Activated naive CD8-positive, alpha-beta T cell treated with anti-CD3 and anti-CD28 coated beads for 36 hours (primary cell): ENCODE measurements at regions not wholly inside any gene's neighbourhood (a gene's known extent, or its start where the extent isn't known, plus 50 kb on each side); places are given as distances from the start of the nearest gene placed in this dataset.

Experiments used
- DNase-seq: peaks from one replicate; pipeline ENCODE4 v3.0.0; 2021
- H3K27ac Mint-ChIP-seq: one replicate; pipeline ENCODE4 v1.8.0; 2022; ENCODE audit warnings: mild to moderate bottlenecking, moderate library complexity, mixed read lengths
- H3K27me3 Mint-ChIP-seq: one replicate; pipeline ENCODE4 v1.8.0; 2022; ENCODE audit warnings: mild to moderate bottlenecking, mixed read lengths
- H3K36me3 Mint-ChIP-seq: one replicate; pipeline ENCODE4 v1.8.0; 2021; ENCODE audit warnings: mild to moderate bottlenecking, mixed read lengths
- H3K4me1 Mint-ChIP-seq: one replicate; pipeline ENCODE4 v1.8.0; 2021; ENCODE audit warnings: mixed read lengths
- H3K4me3 Mint-ChIP-seq: one replicate; pipeline ENCODE4 v1.8.0; 2022; ENCODE audit warnings: mild to moderate bottlenecking, moderate library complexity, mixed read lengths
- H3K9me3 Mint-ChIP-seq: one replicate; pipeline ENCODE4 v1.8.0; 2022; ENCODE audit warnings: mixed read lengths

- no peaks in the 10 kb centered on the region for H3K9me3 Mint-ChIP-seq
- no peak overlapping the region for H3K27ac Mint-ChIP-seq
- no peaks in the 10 kb centered on the region for H3K36me3 Mint-ChIP-seq
- no peak for DNase-seq
- H3K27me3 Mint-ChIP-seq: peaks cover 7% of the 10 kb centered on the region
- H3K4me3 Mint-ChIP-seq: no peak overlapping the region
- H3K4me1 Mint-ChIP-seq: peaks cover 2% of the 10 kb centered on the region
Observed at GRCh38 chr22:19626666-19627065, 87.6 kb upstream of the SEPTIN5 start.

- peaks cover 2% of the 10 kb centered on the region for H3K4me1 Mint-ChIP-seq
- H3K36me3 Mint-ChIP-seq: no peaks in the 10 kb centered on the region
- H3K9me3 Mint-ChIP-seq: no peaks in the 10 kb centered on the region
- H3K4me3 Mint-ChIP-seq: no peak overlapping the region
- H3K27me3 Mint-ChIP-seq: peaks cover 7% of the 10 kb centered on the region
- H3K27ac Mint-ChIP-seq: no peak overlapping the region
- DNase-seq: no peak
Observed at GRCh38 chr22:19628038-19628776, 86.1 kb upstream of the SEPTIN5 start.

- Mint-ChIP-seq H3K4me3 (no peak overlapping the region), H3K9me3 (no peaks in the 10 kb centered on the region), H3K36me3 (no peaks in the 10 kb centered on the region), H3K27me3 (peaks cover 7% of the 10 kb centered on the region), H3K4me1 (peaks cover 2% of the 10 kb centered on the region), H3K27ac (no peak overlapping the region)
- DNase-seq: no peak
Observed at GRCh38 chr22:19629331-19629719, 85.0 kb upstream of the SEPTIN5 start.

- no peak overlapping the region for H3K4me3 Mint-ChIP-seq
- no peak overlapping the region for H3K27ac Mint-ChIP-seq
- no peaks in the 10 kb centered on the region for H3K9me3 Mint-ChIP-seq
Observed at GRCh38 chr22:19629720-19630419, 84.4 kb upstream of the SEPTIN5 start.

GRCh38 chr22:19630614-19631013 is 83.7 kb upstream of the SEPTIN5 start:
- no peaks in the 10 kb centered on the region for H3K9me3 Mint-ChIP-seq
- no peak overlapping the region for H3K4me3 Mint-ChIP-seq
- peaks cover 2% of the 10 kb centered on the region for H3K4me1 Mint-ChIP-seq
- H3K27ac Mint-ChIP-seq: no peak overlapping the region
- no peaks in the 10 kb centered on the region for H3K36me3 Mint-ChIP-seq
- H3K27me3 Mint-ChIP-seq: peaks cover 7% of the 10 kb centered on the region
- DNase-seq: no peak

More at GRCh38 chr22:19629720-19630419, 84.4 kb upstream of the SEPTIN5 start:
- Mint-ChIP-seq H3K36me3 (no peaks in the 10 kb centered on the region), H3K4me1 (peaks cover 2% of the 10 kb centered on the region), H3K27me3 (peaks cover 7% of the 10 kb centered on the region)
- DNase-seq: peak; percentile 78

- H3K4me1 Mint-ChIP-seq: peaks cover 2% of the 10 kb centered on the region
- H3K27me3 Mint-ChIP-seq: peaks cover 7% of the 10 kb centered on the region
- H3K9me3 Mint-ChIP-seq: no peaks in the 10 kb centered on the region
Observed at GRCh38 chr22:19631899-19632667, 82.2 kb upstream of the SEPTIN5 start.

GRCh38 chr22:19632668-19633148 is 81.6 kb upstream of the SEPTIN5 start:
- DNase-seq: no peak
- Mint-ChIP-seq H3K27ac (no peak overlapping the region), H3K36me3 (no peaks in the 10 kb centered on the region), H3K9me3 (no peaks in the 10 kb centered on the region), H3K4me1 (peaks cover 2% of the 10 kb centered on the region), H3K27me3 (peaks cover 7% of the 10 kb centered on the region), H3K4me3 (no peak overlapping the region)

More at GRCh38 chr22:19631899-19632667, 82.2 kb upstream of the SEPTIN5 start:
- DNase-seq: peak; percentile 14
- no peaks in the 10 kb centered on the region for H3K36me3 Mint-ChIP-seq
- H3K27ac Mint-ChIP-seq: no peak overlapping the region
- H3K4me3 Mint-ChIP-seq: no peak overlapping the region

- Mint-ChIP-seq H3K27me3 (peaks cover 7% of the 10 kb centered on the region), H3K27ac (no peak overlapping the region), H3K9me3 (no peaks in the 10 kb centered on the region), H3K4me1 (peaks cover 2% of the 10 kb centered on the region), H3K4me3 (no peak overlapping the region), H3K36me3 (no peaks in the 10 kb centered on the region)
- no peak for DNase-seq
Observed at GRCh38 chr22:19634226-19634975, 79.9 kb upstream of the SEPTIN5 start.

- Mint-ChIP-seq H3K4me1 (no peaks in the 10 kb centered on the region), H3K9me3 (no peaks in the 10 kb centered on the region), H3K4me3 (no peak overlapping the region), H3K27me3 (peaks cover 4% of the 10 kb centered on the region), H3K36me3 (no peaks in the 10 kb centered on the region), H3K27ac (no peak overlapping the region)
- DNase-seq: no peak
Observed at GRCh38 chr22:19635644-19636043, 78.7 kb upstream of the SEPTIN5 start.

- Mint-ChIP-seq H3K9me3 (no peaks in the 10 kb centered on the region), H3K27me3 (no peaks in the 10 kb centered on the region), H3K36me3 (no peaks in the 10 kb centered on the region), H3K4me3 (no peak overlapping the region), H3K27ac (no peak overlapping the region), H3K4me1 (no peaks in the 10 kb centered on the region)
- DNase-seq: no peak
Observed at GRCh38 chr22:19636696-19637407, 77.5 kb upstream of the SEPTIN5 start.

- no peaks in the 10 kb centered on the region for H3K9me3 Mint-ChIP-seq
- no peak overlapping the region for H3K4me3 Mint-ChIP-seq
- no peak for DNase-seq
- no peaks in the 10 kb centered on the region for H3K4me1 Mint-ChIP-seq
- no peaks in the 10 kb centered on the region for H3K36me3 Mint-ChIP-seq
- no peak overlapping the region for H3K27ac Mint-ChIP-seq
- H3K27me3 Mint-ChIP-seq: no peaks in the 10 kb centered on the region
Observed at GRCh38 chr22:19637408-19638281, 76.7 kb upstream of the SEPTIN5 start.

- DNase-seq: no peak
- no peak overlapping the region for H3K27ac Mint-ChIP-seq
- H3K36me3 Mint-ChIP-seq: no peaks in the 10 kb centered on the region
- no peak overlapping the region for H3K4me3 Mint-ChIP-seq
- no peaks in the 10 kb centered on the region for H3K9me3 Mint-ChIP-seq
- H3K27me3 Mint-ChIP-seq: peaks cover under 1% of the 10 kb centered on the region
- H3K4me1 Mint-ChIP-seq: no peaks in the 10 kb centered on the region
Observed at GRCh38 chr22:19638282-19639015, 75.9 kb upstream of the SEPTIN5 start.

GRCh38 chr22:19639610-19640135 is 74.6 kb upstream of the SEPTIN5 start:
- no peak for DNase-seq
- Mint-ChIP-seq H3K4me1 (no peaks in the 10 kb centered on the region), H3K36me3 (no peaks in the 10 kb centered on the region), H3K27ac (no peak overlapping the region), H3K27me3 (peaks cover 8% of the 10 kb centered on the region), H3K9me3 (no peaks in the 10 kb centered on the region), H3K4me3 (no peak overlapping the region)
